Mesenchymal stem cell (in vitro differentiated cells and primary cell): ENCODE measurements at regions not wholly inside any gene's neighbourhood (a gene's known extent, or its start where the extent isn't known, plus 50 kb on each side); places are given as distances from the start of the nearest gene placed in this dataset.

ENCODE experiments used
- DNase-seq: peaks from one replicate; pipeline ENCODE4 v3.0.0-alpha.2; 2013
- H2AFZ ChIP-seq: one replicate; pipeline ENCODE4 v1.6.1; 2013; ENCODE audit warnings: low read depth, mild to moderate bottlenecking, control low read depth, inconsistent platforms, low read length, moderate library complexity
- H2AK5ac ChIP-seq: 2 replicates; pipeline ENCODE4 v1.6.1; 2013; ENCODE audit warnings: low read length, moderate library complexity, mild to moderate bottlenecking, inconsistent platforms; ENCODE audit not compliant: severe bottlenecking
- H2BK120ac ChIP-seq: one replicate; pipeline ENCODE4 v1.6.1; 2013; ENCODE audit warnings: low read depth, mild to moderate bottlenecking, inconsistent platforms, low read length, moderate library complexity
- H2BK12ac ChIP-seq, 2 experiments: one replicate each; pipeline ENCODE4 v1.6.1; 2013; ENCODE audit warnings: inconsistent platforms in 2 of 2, low read length in 2 of 2, mild to moderate bottlenecking in 2 of 2, moderate library complexity in 2 of 2, control low read depth in 1 of 2
- H2BK15ac ChIP-seq: one replicate; pipeline ENCODE4 v1.6.1; 2013; ENCODE audit warnings: mild to moderate bottlenecking, low read depth, inconsistent platforms; ENCODE audit not compliant: poor library complexity, severe bottlenecking
- H2BK5ac ChIP-seq: 2 replicates; pipeline ENCODE4 v1.6.1; 2013; ENCODE audit warnings: low read depth, mild to moderate bottlenecking, low read length, control low read depth, inconsistent platforms; ENCODE audit not compliant: poor library complexity, severe bottlenecking
- H3K14ac ChIP-seq, 2 experiments: one replicate each; pipeline ENCODE4 v1.6.1; 2013; ENCODE audit warnings: inconsistent platforms in 2 of 2, low read length in 2 of 2, control low read depth in 1 of 2, mild to moderate bottlenecking in 1 of 2, moderate library complexity in 1 of 2
- H3K18ac ChIP-seq, 2 experiments: one replicate each; pipeline ENCODE4 v1.6.1; 2013; ENCODE audit warnings: inconsistent platforms in 2 of 2, low read length in 2 of 2, control low read depth in 1 of 2, low read depth in 1 of 2, mild to moderate bottlenecking in 1 of 2
- H3K23ac ChIP-seq, 2 experiments: one replicate each; pipeline ENCODE4 v1.6.1; 2013; ENCODE audit warnings: inconsistent platforms in 2 of 2, low read length in 2 of 2, mild to moderate bottlenecking in 2 of 2, moderate library complexity in 2 of 2, control low read depth in 1 of 2
- H3K27ac ChIP-seq: 2 replicates; pipeline ENCODE4 v1.5.1; 2013; ENCODE audit warnings: mild to moderate bottlenecking, moderate library complexity, low read length, control low read depth, inconsistent platforms; ENCODE audit not compliant: poor library complexity, severe bottlenecking
- H3K27me3 ChIP-seq, 2 experiments: 2 replicates each; pipeline versions ENCODE4 v1.6.1 to v1.7.0; 2013; ENCODE audit warnings: low read length in 2 of 2, mild to moderate bottlenecking in 2 of 2, moderate library complexity in 2 of 2, control low read depth in 1 of 2, inconsistent platforms in 1 of 2; ENCODE audit not compliant: control insufficient read depth in 1 of 2, insufficient read depth in 1 of 2
- H3K36me3 ChIP-seq, 2 experiments: 2 replicates each; pipeline versions ENCODE4 v1.6.1 to v1.7.0; 2013; ENCODE audit warnings: low read length in 2 of 2, control low read depth in 1 of 2, inconsistent platforms in 1 of 2, low read depth in 1 of 2, mild to moderate bottlenecking in 1 of 2; ENCODE audit not compliant: insufficient read depth in 2 of 2, control insufficient read depth in 1 of 2
- H3K4ac ChIP-seq, 2 experiments: one replicate each; pipeline ENCODE4 v1.6.1; 2013; ENCODE audit warnings: inconsistent platforms in 2 of 2, low read length in 2 of 2, mild to moderate bottlenecking in 2 of 2, moderate library complexity in 2 of 2, control low read depth in 1 of 2, low read depth in 1 of 2
- H3K4me1 ChIP-seq: 2 replicates; pipeline ENCODE4 v1.6.1; 2013; ENCODE audit warnings: low read depth, low read length, control low read depth; ENCODE audit not compliant: control insufficient read depth, insufficient read depth
- H3K4me2 ChIP-seq: 2 replicates; pipeline ENCODE4 v1.6.1; 2013; ENCODE audit warnings: low read length, mild to moderate bottlenecking, inconsistent platforms; ENCODE audit not compliant: poor library complexity, severe bottlenecking
- H3K4me3 ChIP-seq, 2 experiments: 2 replicates each; pipeline versions ENCODE4 v1.5.1 to v1.7.0; 2013; ENCODE audit warnings: low read length in 2 of 2, mild to moderate bottlenecking in 2 of 2, control low read depth in 1 of 2, low read depth in 1 of 2; ENCODE audit not compliant: insufficient read depth in 1 of 2
- H3K79me1 ChIP-seq: replicated peaks from 2 replicates; pipeline ENCODE4 v1.6.1; 2013; ENCODE audit warnings: mild to moderate bottlenecking, control low read depth, low read length, inconsistent platforms; ENCODE audit not compliant: poor library complexity, severe bottlenecking
- H3K9ac ChIP-seq: 2 replicates; pipeline ENCODE4 v1.7.0; 2013; ENCODE audit warnings: mild to moderate bottlenecking, low read length, moderate library complexity
- H3K9me3 ChIP-seq: 2 replicates; pipeline ENCODE4 v1.7.0; 2013; ENCODE audit warnings: mild to moderate bottlenecking, low read length; ENCODE audit not compliant: control insufficient read depth
- H4K8ac ChIP-seq: one replicate; pipeline ENCODE4 v1.6.1; 2013; ENCODE audit warnings: inconsistent platforms, mild to moderate bottlenecking, low read length, moderate library complexity
- H4K91ac ChIP-seq: one replicate; pipeline ENCODE4 v1.6.1; 2013; ENCODE audit warnings: mild to moderate bottlenecking, low read length, inconsistent platforms
- WGBS: methylation state at CpG from one replicate; pipeline ENCODE4 v1.1.7; 2013; ENCODE audit warnings: mixed read lengths; 5-methylcytosine and 5-hydroxymethylcytosine counted together

GRCh38 chr22:49015459-49015858 lies 812.2 kb downstream of the BRD1 start:
- Histone ChIP-seq H2AFZ (no peak overlapping the region), H3K9me3 (no peaks in the 10 kb centered on the region), H3K4me3 (no peak overlapping the region), H2AK5ac (no peak overlapping the region), H4K8ac (no peak overlapping the region), H3K4me2 (no peak overlapping the region), H3K18ac (no peak overlapping the region), H2BK120ac (no peak overlapping the region), H3K27me3 (no peaks in the 10 kb centered on the region), H3K36me3 (no peaks in the 10 kb centered on the region), H3K23ac (no peak overlapping the region), H2BK15ac (no peak overlapping the region), H2BK12ac (no peak overlapping the region), H2BK5ac (no peak overlapping the region), H3K4ac (no peak overlapping the region), H4K91ac (no peak overlapping the region), H3K4me1 (no peaks in the 10 kb centered on the region), H3K79me1 (no peaks in the 10 kb centered on the region), H3K27ac (no peak overlapping the region), H3K14ac (no peak overlapping the region), H3K9ac (no peak overlapping the region)
- no peak for DNase-seq
- WGBS, result 93% methylated on average over 11 of the region's 13 CpGs

- no peak overlapping the region for H3K27ac ChIP-seq
- no peak overlapping the region for H2AFZ ChIP-seq
- H3K36me3 ChIP-seq, result no peaks in the 10 kb centered on the region
- H3K4ac ChIP-seq, result no peak overlapping the region
- no peak overlapping the region for H2AK5ac ChIP-seq
- no peak overlapping the region for H2BK5ac ChIP-seq
- H4K91ac ChIP-seq, result no peak overlapping the region
- no peak overlapping the region for H3K4me3 ChIP-seq
- H4K8ac ChIP-seq, result no peak overlapping the region
- no peak overlapping the region for H3K4me2 ChIP-seq
- no peak for DNase-seq
- H3K18ac ChIP-seq, result no peak overlapping the region
- H3K27me3 ChIP-seq, result no peaks in the 10 kb centered on the region
- H3K4me1 ChIP-seq, result no peaks in the 10 kb centered on the region
- WGBS, result 79% methylated on average over 24 of the region's 24 CpGs
- no peak overlapping the region for H3K23ac ChIP-seq
- H3K14ac ChIP-seq, result no peak overlapping the region
- H2BK15ac ChIP-seq, result no peak overlapping the region
- H2BK120ac ChIP-seq, result no peak overlapping the region
- H3K9ac ChIP-seq, result no peak overlapping the region
- H2BK12ac ChIP-seq, result no peak overlapping the region
- H3K79me1 ChIP-seq, result no peaks in the 10 kb centered on the region
- H3K9me3 ChIP-seq, result no peaks in the 10 kb centered on the region
These were observed 813.2 kb downstream of the BRD1 start for GRCh38 chr22:49014227-49015201.

GRCh38 chr22:49013707-49014106 lies 814.0 kb downstream of the BRD1 start:
- Histone ChIP-seq H3K14ac (no peak overlapping the region), H3K4me2 (no peak overlapping the region), H3K27ac (no peak overlapping the region), H3K23ac (no peak overlapping the region), H2AK5ac (no peak overlapping the region), H3K4ac (no peak overlapping the region), H2BK120ac (no peak overlapping the region), H4K8ac (no peak overlapping the region), H3K9me3 (no peaks in the 10 kb centered on the region), H3K4me1 (no peaks in the 10 kb centered on the region), H2BK5ac (no peak overlapping the region), H2BK15ac (no peak overlapping the region), H3K79me1 (no peaks in the 10 kb centered on the region), H3K9ac (no peak overlapping the region), H3K36me3 (no peaks in the 10 kb centered on the region), H3K18ac (no peak overlapping the region), H2AFZ (no peak overlapping the region), H4K91ac (no peak overlapping the region), H2BK12ac (no peak overlapping the region), H3K4me3 (no peak overlapping the region), H3K27me3 (no peaks in the 10 kb centered on the region)
- DNase-seq, result no peak
- 90% methylated on average over 12 of the region's 12 CpGs for WGBS

- Histone ChIP-seq H3K4ac (no peak overlapping the region), H3K9ac (no peak overlapping the region), H3K4me2 (no peak overlapping the region), H3K18ac (no peak overlapping the region), H3K14ac (no peak overlapping the region), H2BK120ac (no peak overlapping the region), H3K79me1 (no peaks in the 10 kb centered on the region), H2AFZ (no peak overlapping the region), H4K8ac (no peak overlapping the region), H2BK12ac (no peak overlapping the region), H3K27me3 (no peaks in the 10 kb centered on the region), H3K4me3 (no peak overlapping the region), H3K23ac (no peak overlapping the region), H4K91ac (no peak overlapping the region), H2BK5ac (no peak overlapping the region), H3K4me1 (no peaks in the 10 kb centered on the region), H3K36me3 (no peaks in the 10 kb centered on the region), H2BK15ac (no peak overlapping the region), H3K9me3 (no peaks in the 10 kb centered on the region), H2AK5ac (no peak overlapping the region), H3K27ac (no peak overlapping the region)
- WGBS, result 86% methylated on average over 12 of the region's 12 CpGs
- DNase-seq, result no peak
These were observed 814.8 kb downstream of the BRD1 start for GRCh38 chr22:49012712-49013395.
